SKM-1 treated with dmso at 0.1 percent for 144 hours (cell line): ENCODE measurements at regions not wholly inside any gene's neighbourhood (a gene's known extent, or its start where the extent isn't known, plus 50 kb on each side); places are given as distances from the start of the nearest gene placed in this dataset.

Source experiments
- DNase-seq: peaks from one replicate; lab custom pipeline; 2025; ENCODE audit not compliant: unreplicated experiment; lab: John Stamatoyannopoulos, UW

DNA sequence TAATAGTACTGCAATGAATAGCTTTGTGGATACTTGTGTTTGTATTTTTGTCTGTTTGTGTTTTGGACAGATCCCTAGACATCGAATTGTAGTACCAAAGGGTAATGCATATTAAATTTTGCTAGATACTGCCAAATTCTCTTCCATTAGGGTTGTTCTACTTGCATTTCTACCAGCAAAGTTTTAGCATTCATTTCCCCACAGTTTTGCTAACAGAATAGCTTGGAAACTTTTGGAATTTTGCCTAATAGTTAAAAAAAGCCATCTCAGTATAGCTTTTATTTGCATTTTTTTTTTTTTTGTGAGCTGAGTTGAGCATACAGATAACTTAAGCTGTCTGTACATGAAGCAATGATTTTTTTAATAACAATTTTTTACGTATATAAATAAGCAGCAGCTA is 1084.9 kb downstream of the ADGRL3 start:
- no peak for DNase-seq

DNA sequence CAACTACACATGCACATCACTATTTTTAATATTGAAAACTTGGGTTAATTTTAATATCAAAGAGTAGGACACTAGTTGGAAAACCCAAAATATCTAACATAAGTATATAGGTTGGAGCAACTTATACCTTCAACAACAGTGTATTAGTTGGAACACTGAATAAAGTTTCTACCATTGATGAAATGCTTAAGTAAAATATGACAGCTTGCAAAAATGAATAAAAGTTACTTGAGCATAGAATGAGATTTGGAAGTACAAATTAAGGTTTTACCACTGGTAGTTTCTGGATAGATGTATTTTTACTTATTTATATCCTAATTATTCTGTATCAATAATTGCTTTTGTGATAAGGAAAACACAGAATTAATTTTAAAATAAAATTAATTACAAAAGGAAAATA is 1079.6 kb downstream of the ADGRL3 start:
- DNase-seq, result no peak

DNA sequence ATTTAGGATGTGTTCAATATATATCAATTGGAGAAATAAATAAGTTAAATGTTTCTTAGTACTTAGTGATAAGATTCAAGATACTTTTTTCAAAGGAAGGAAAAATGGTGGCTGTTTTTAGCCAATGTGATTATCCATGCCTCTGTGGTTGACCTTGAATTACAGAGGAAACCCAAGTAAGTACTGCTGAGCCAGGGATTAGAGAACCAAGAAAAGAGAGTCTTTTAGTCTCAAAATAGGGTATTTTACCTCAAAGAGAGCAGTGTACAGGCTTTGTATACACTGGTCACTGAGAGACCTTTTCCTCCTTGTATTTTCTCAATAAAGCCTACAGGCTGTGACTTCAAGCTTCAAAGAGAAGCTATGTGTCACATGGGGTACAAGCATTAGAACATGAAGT is 1075.3 kb downstream of the ADGRL3 start:
- DNase-seq, result no peak

DNA sequence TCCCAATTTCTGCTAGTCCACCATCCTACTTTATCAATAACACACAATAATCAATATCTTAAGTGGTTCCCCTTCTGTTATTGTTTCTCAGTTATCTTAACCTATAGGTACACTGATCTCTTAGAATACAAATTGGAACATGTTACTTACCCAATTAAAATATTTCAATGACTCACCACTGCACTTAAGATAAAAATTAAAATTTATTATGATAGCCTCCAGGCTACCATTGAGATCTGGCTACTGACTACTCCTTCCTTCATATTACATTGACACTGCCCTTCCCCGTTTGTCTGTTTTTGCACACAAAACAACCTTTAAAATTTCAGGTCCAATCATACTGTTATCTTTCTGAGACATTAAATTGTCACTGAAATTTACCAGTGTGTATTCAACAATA is 1074.7 kb downstream of the ADGRL3 start:
- no peak for DNase-seq

DNA sequence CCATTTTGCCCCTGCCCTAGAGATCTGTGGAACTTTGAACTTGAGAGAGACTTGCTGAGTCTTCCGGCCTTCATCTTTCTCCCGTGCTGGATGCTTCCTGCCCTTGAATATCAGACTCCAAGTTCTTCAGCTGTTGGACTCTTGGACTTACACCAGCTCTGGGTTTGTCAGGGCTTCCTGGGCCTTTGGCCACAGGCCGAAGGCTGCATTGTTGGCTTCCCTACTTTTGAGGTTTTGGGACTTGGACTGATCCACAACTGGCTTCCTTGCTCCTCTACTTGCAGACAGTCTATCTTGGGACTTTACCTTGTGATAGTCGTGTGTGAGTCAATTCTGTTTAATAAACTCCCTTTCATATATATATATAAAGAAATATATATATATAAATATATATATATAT is 1071.0 kb downstream of the ADGRL3 start:
- no peak for DNase-seq

DNA sequence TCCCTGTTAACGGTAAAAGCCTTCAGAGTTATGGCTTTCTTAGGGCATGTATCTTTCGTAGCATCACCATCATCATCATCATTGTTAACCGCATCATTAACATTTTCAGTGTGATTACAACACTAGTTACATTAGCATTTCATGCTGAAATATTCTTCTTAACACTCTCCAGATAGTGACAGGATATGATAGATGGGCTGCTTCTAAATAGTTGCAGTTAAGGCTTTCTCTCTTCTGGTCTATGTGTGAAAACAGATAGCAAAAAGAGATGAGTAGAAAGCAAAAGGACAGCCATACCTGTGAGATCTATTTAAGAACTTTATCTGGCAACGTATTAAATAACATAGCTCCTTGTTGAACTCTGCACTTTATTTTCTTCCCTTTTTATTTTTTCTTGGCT is 1069.8 kb downstream of the ADGRL3 start:
- no peak for DNase-seq

DNA sequence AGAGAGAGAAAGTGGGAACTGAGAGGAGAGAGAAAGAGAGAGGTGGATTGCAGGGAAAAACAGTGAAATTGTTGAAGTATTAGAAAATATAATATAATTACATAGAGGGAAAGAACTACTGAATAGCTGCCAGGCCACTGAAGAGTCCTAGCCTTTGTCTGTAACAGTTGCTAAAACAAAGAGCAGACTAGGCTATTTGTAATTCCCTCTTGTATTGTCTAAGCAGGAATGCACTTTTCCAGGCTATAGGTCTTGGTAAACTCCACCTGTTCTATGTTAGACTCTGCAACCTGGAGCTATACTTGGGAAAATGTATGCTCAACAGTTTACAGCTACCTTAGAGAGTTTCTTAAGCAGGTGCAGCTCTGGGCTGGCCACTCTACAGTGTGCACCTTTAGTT is 1063.3 kb downstream of the ADGRL3 start:
- DNase-seq, result no peak

DNA sequence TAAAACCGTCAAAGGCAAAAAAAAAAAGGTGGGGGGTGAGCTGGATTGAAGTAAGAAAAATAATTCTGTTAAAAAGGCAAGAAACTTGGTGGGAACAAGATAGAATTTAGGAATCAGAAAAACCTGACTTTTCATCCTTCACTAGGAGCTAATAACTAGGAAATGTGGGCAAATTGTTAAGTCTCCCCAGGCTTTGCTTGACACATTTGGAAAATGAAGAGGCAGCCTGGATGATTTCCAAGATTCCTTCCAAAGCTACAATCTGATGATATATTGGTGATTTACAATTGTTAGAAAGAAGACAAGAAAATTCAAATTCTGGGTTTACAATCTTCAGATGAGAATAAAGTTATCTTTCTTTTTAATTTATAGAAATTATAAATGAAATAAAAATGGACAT is 1062.5 kb downstream of the ADGRL3 start:
- no peak for DNase-seq

DNA sequence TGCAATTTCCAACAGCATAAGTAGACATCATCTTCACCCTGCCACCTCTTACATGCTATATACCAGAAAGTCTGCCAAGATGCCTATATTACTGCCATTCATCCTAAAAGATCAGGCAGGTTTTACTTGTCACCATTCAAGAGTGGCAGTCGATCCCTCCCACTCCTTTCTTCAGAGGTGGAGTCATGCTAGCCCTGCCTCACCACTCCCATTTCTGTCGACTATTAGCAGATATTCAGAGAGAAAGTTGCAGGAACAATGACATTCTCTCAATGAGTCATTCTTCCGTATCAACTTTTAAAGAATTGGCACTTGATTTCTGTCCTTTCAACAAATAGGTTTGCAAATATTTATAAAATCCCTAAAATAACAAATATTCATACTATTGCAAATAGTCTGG is 1060.1 kb downstream of the ADGRL3 start:
- no peak for DNase-seq

DNA sequence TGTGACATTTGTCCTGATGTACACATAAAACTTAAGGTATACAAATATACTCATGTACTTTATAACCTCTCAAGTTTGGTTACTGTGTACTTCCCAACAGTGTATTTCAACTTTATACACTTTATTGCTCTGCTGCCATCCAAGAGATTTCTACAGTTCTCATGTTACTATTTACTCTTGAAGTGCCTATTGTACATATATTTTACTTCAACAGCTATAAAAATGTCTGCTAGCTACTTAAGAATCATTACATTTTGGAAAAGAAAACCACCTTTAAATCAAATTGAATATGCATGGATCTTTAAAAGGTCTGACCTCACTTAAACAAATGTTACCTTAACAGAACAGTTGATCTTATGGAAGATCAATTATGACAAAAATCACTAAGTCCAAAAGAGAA is 1056.4 kb downstream of the ADGRL3 start:
- DNase-seq, result no peak

DNA sequence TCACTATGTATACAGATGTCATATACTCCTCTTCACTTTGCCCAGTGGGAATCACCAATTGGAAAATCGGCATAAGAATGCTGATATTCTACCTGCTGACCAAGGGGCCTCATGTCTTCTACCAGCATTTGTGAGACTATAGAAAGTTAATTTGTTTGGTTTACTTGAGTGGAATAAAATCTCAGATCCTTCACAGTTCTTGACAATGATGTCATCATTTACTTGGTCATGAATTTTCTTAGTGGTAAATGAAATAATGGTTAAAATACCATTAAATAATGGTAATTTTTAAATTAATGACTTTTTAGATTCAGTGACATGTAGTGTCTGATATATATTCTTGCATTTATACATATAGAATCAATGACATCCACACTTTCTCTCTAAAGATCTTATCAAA is 1052.6 kb downstream of the ADGRL3 start:
- DNase-seq, result no peak

DNA sequence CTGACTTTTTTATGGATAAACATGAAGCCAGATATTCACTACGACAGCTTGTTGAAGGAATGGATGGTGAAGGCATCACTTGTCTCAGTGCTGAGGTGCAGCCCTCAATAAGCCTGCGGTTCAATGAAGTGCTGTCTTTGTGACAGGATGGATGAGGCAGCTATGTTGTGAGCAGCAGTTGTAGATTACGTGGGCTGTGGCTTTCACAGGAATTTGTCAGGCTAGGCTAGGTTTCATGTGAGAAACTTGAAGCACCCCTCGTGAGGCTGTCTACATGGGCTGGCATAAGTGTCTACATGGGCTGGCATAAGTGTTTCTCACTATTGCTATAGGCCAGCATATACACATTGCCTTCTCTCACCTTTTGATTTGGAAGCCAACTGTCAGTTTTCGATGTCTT is 1050.0 kb downstream of the ADGRL3 start:
- DNase-seq, result no peak

DNA sequence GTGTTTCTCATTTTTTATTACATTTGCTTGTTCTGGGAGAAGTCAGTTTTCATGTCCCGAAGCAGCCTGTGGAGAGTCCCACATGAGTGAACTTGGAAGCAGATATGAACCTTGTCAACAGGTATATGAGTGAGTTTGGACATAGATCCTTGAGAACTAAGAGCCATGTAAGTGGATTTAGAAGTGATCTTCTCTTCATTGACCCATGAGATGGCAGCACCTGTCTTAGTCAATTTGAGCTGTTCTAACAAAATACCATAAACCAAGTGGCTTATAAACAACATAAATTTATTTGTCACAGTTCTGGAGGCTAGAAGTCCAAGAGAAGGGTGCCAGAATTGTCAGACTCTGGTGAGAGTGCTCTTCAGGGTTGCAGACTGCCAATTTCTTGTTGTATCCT is 1043.8 kb downstream of the ADGRL3 start:
- DNase-seq, result no peak

DNA sequence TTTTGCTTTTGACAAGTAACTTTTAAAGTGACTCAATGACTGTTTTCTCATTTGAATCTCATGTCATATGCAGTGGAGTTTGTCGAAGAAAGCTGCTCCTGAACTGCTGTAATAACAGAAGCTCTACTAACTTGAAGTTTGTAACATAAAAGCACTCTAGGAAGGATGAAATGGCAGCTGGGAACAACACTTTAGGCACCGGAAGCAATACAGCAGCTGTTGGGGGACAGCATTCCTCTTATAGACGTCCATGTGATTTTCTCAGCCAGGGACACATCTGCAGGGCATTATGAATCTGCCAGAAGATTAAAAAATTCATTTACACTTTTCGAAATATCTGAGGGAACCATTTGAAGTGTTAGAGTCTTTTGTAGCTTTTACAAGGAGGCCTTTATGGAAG is 1035.8 kb downstream of the ADGRL3 start:
- no peak for DNase-seq

DNA sequence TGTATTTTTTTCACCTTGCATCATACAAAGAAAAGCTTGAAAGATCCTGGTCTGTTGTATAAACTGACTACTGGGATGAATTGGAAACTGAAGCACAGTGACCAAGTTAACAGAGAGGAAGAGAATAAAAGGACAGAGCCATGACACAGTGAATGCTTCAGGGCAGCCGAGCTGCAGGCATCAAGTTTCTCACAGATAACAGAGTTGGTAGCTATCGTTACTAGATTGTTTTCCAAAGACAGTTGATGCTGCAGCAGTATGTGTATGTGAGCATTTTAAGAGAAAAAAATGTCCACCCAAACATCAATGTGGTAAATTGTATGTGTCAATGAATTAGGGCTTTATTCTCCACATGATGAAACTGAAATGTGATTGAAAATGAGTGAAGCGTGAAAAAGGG is 1032.7 kb downstream of the ADGRL3 start:
- no peak for DNase-seq

DNA sequence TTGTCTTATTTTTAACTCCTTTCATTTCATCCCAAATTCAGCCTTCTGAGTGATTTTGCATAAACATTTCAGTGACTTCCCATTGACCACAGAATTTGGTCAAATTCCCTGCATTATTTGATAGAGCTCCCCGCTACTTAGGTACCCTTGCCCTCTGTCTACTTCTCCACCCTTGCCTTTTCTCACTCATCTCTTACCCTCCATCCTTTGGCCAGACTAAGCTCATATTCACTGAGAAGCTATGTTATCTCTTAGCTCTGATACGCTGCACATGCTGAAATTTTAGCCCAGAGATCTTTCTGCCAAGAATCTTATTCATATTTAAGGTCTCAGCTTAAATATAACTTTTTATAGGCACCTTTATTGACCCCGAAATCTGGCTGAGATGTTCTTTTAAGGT is 1031.9 kb downstream of the ADGRL3 start:
- DNase-seq, result no peak

DNA sequence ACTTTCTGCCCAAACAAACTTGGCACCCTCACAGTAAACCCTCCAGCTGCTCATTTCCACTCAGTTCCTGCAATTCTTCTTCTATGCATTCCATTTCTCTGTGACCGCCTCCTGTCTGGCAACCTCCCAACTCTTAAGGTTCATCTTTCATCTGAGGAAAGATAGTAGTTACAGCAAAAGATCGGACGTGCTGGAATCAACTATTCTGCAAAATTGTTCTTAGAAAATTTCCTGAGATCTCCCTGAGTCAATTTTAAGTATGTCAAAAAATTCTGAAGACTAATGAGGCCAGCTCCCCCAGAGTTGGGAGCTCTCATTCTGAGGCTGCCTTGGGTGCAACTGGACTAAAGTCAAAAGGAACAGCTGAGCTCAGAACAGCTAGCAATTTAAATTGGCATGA is 1026.0 kb downstream of the ADGRL3 start:
- DNase-seq, result no peak

DNA sequence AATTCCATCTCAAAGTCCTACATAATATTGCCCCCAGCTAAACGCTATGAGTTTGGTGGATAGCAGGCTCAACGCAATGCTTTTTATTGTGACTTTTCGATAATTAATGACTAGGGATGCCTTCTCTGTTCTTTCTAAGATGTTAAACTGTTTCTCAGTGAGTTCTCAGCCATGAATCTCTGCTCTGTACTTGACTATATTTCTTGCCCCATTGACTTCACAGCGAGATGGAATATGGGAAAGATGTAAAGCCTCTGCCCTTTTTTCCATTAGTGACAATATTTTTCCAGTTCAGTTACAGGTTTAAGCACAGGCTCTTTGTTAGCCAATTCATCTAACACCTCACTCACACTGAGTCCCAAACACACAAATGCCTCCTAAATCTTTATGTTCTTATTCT is 1022.0 kb downstream of the ADGRL3 start:
- DNase-seq, result no peak

DNA sequence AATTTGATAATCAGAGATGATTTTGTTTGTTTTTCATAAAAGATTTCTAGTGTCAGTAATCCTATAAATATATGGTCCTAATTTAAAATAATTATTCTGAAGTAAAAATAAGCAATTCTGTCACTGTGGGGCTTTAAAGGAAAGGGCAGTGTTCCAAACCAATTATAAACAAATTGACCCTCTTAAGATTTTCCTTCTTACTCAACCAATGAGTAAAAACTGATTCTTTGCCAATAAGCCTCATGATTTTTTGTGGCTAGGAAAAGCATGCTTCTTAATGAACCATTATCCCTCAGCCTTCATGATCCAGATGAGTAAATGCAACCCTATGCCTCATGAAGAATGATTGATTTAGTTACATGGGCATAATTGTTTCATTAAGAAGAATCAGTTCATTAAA is 1010.4 kb downstream of the ADGRL3 start:
- DNase-seq, result no peak

DNA sequence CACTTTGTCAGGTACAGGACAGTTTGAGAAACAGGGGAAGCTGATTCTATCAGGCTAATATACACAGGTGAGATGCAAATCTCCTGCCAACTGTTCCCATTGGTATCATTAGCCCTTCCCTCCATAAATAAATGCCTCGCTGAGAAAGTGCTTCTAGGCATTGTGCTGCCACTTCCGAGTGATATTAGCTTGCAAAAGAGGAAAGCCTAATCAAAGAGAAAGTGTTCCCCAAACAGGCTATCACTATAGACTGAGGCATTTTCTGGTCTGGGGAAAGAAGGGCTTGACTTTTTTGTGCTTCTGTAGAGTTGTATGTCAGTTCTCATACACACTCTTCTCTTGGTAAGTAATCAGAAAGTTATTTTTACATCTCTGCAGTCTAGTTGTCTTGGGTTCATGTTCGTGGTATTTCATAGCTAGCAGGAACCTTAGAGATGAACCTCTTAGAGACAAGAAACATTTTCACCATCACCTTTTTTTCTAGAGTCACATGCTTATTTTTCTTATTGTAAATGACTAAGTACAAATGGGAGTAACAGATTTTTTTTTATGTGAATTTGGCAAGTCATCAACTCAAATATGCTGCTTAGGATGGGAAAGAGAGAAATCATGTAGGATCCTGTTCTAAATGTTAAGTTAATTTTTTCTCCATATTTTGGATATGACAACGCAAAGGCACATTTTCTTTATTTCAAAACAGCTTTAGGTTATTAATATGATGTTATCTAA is 1009.8 kb downstream of the ADGRL3 start:
- no peak for DNase-seq

DNA sequence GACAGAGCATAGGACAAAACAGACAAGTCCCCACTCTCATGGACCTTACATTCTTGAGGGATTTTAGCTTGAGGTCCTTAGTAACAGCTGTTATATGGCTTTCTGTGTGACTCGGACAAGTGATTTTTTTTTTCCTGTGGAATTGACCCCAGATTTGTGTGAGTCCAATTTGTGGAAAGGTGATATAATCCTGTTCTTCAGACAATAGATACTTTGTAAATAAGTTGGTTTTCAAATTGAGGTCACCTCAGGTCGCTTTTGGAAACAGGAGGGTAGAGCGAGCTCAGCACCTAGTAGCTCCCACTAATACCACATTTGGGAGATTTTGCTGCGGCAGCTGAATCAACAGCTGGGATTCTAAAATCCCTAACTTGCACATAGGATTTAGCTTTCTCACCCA is 1008.8 kb downstream of the ADGRL3 start:
- DNase-seq, result no peak

DNA sequence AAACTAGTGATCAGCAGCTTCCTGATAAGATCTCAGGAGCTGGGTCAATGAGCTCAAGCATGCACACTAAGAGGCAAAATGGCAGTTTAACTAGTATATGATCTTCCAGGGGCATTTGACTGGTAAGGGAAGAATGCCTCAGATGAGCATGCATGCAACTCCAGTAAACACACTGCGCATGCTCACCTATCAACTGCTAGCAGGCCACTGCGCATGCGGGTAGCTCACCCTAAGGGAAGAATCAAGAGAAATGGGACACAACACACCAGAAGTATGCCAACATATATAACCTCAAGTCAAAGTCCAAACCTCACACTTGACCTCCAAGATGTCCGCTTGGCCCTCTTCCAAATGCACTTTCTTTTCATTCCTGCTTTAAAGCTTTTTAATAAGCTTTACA is 1004.0 kb downstream of the ADGRL3 start:
- DNase-seq, result no peak

DNA sequence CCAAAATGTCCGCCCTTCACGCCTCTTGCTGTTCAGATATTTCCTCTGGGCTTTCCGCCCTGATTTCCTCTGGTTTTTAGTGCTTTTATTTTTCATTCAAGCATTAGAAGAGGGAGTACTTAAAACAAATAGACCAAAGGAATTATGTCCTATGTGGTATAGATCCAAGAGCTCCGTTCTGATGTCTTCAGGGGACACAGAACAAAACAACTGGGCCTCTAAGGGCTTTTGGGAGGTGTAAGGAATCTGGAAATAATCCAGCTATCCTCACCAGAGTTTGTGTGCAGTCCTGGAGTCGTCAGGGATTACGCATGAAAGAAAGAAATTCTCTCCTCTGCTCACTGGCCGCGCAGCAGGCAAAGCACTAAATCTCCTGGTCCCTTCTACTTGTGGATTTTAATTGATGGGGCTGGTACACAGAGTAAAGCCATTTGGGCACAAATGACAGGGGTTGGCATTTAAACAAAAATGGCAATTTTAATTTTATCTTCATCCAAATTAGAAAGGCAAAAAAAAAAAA is 999.2 kb downstream of the ADGRL3 start:
- no peak for DNase-seq
